ENCODE measurements at regions not wholly inside any gene's neighbourhood (a gene's known extent, or its start where the extent isn't known, plus 50 kb on each side); places are given as distances from the start of the nearest gene placed in this dataset.
"Not testable (repeated sequence)": the region's sequence is repeated elsewhere in the genome, so short reads cannot be mapped to it uniquely, and the experiment has no call there.

GRCh38 chr5:60457233-60457632 lies 242.7 kb downstream of the DEPDC1B start:
- intact Hi-C loops (cut with micrococcal nuclease; ENCODE audit: unreplicated experiment): no loop called here
- Histone ChIP-seq H3K4me1 (ENCODE audit: insufficient read depth, low read length, poor library complexity, severe bottlenecking) (no peaks in the 10 kb centered on the region), H3K4me3 (ENCODE audit: low read depth, low read length, poor library complexity, severe bottlenecking) (no peak overlapping the region), H3K27me3 (replicated peaks; ENCODE audit: insufficient read depth, low read depth, low read length, poor library complexity) (peaks cover 6% of the 10 kb centered on the region), H3K27ac (ENCODE audit: low read depth, low read length, poor library complexity, severe bottlenecking) (no peak overlapping the region), H3K9me3 (ENCODE audit: low read depth, low read length, poor library complexity, severe bottlenecking) (no peaks in the 10 kb centered on the region), H3K36me3 (ENCODE audit: insufficient read depth, low read length, poor library complexity, severe bottlenecking) (no peaks in the 10 kb centered on the region)
- TF ChIP-seq EZH2 (IDR thresholded peaks at IDR 0.05; ENCODE audit: borderline replicate concordance, low read depth, low read length, poor library complexity, severe bottlenecking): no peak
- no peak for TF ChIP-seq CTCF (conservative IDR thresholded peaks at IDR 0.05; ENCODE audit: low read depth, low read length)
- no peak for DNase-seq (ENCODE audit: low spot score)
- ChIA-PET CTCF (no interaction called here), POLR2A (ENCODE audit: low non-redundant PET) (no interaction called here)
- BruUV-seq (replicated peaks): no TSS peak

- BruUV-seq (replicated peaks): no TSS peak
- Histone ChIP-seq H3K4me3 (ENCODE audit: low read depth, low read length, poor library complexity, severe bottlenecking) (no peak overlapping the region), H3K9me3 (ENCODE audit: low read depth, low read length, poor library complexity, severe bottlenecking) (no peaks in the 10 kb centered on the region), H3K4me1 (ENCODE audit: insufficient read depth, low read length, poor library complexity, severe bottlenecking) (no peaks in the 10 kb centered on the region), H3K36me3 (ENCODE audit: insufficient read depth, low read length, poor library complexity, severe bottlenecking) (no peaks in the 10 kb centered on the region), H3K27ac (ENCODE audit: low read depth, low read length, poor library complexity, severe bottlenecking) (no peak overlapping the region), H3K27me3 (replicated peaks; ENCODE audit: insufficient read depth, low read depth, low read length, poor library complexity) (peaks cover 6% of the 10 kb centered on the region)
- ChIA-PET CTCF (no interaction called here), POLR2A (ENCODE audit: low non-redundant PET) (no interaction called here)
- DNase-seq (ENCODE audit: low spot score): no peak
- intact Hi-C loops (cut with micrococcal nuclease; ENCODE audit: unreplicated experiment): no loop called here
- no peak for TF ChIP-seq EZH2 (IDR thresholded peaks at IDR 0.05; ENCODE audit: borderline replicate concordance, low read depth, low read length, poor library complexity, severe bottlenecking)
- TF ChIP-seq CTCF (conservative IDR thresholded peaks at IDR 0.05; ENCODE audit: low read depth, low read length): no peak
These were observed 244.4 kb downstream of the DEPDC1B start for GRCh38 chr5:60455589-60455988.

- H3K27ac ChIP-seq (ENCODE audit: low read depth, low read length, poor library complexity, severe bottlenecking); CTCF ChIA-PET; intact Hi-C loops (cut with micrococcal nuclease; ENCODE audit: unreplicated experiment); H3K4me1 ChIP-seq (ENCODE audit: insufficient read depth, low read length, poor library complexity, severe bottlenecking); BruUV-seq (replicated peaks); H3K27me3 ChIP-seq (replicated peaks; ENCODE audit: insufficient read depth, low read depth, low read length, poor library complexity); H3K36me3 ChIP-seq (ENCODE audit: insufficient read depth, low read length, poor library complexity, severe bottlenecking); POLR2A ChIA-PET (ENCODE audit: low non-redundant PET); DNase-seq (ENCODE audit: low spot score); H3K9me3 ChIP-seq (ENCODE audit: low read depth, low read length, poor library complexity, severe bottlenecking); H3K4me3 ChIP-seq (ENCODE audit: low read depth, low read length, poor library complexity, severe bottlenecking): not testable (repeated sequence)
These were observed 245.7 kb downstream of the DEPDC1B start for GRCh38 chr5:60454277-60454676.

- H3K27ac ChIP-seq (ENCODE audit: low read depth, low read length, poor library complexity, severe bottlenecking): no peak overlapping the region
- intact Hi-C loops (cut with micrococcal nuclease; ENCODE audit: unreplicated experiment): no loop called here
- DNase-seq (ENCODE audit: low spot score): no peak
- H3K9me3 ChIP-seq (ENCODE audit: low read depth, low read length, poor library complexity, severe bottlenecking): no peaks in the 10 kb centered on the region
- H3K4me1 ChIP-seq (ENCODE audit: insufficient read depth, low read length, poor library complexity, severe bottlenecking): no peaks in the 10 kb centered on the region
- H3K36me3 ChIP-seq (ENCODE audit: insufficient read depth, low read length, poor library complexity, severe bottlenecking): no peaks in the 10 kb centered on the region
- ChIA-PET CTCF (no interaction called here), POLR2A (ENCODE audit: low non-redundant PET) (no interaction called here)
- H3K27me3 ChIP-seq (replicated peaks; ENCODE audit: insufficient read depth, low read depth, low read length, poor library complexity): peaks cover 6% of the 10 kb centered on the region
- no TSS peak for BruUV-seq (replicated peaks)
- TF ChIP-seq CTCF (conservative IDR thresholded peaks at IDR 0.05; ENCODE audit: low read depth, low read length) (no peak), EZH2 (IDR thresholded peaks at IDR 0.05; ENCODE audit: borderline replicate concordance, low read depth, low read length, poor library complexity, severe bottlenecking) (no peak)
- no peak overlapping the region for H3K4me3 ChIP-seq (ENCODE audit: low read depth, low read length, poor library complexity, severe bottlenecking)
These were observed 246.6 kb downstream of the DEPDC1B start for GRCh38 chr5:60453186-60453976.

All from A673 (cell line).